ENCODE measurements at regions not wholly inside any gene's neighbourhood (a gene's known extent, or its start where the extent isn't known, plus 50 kb on each side); places are given as distances from the start of the nearest gene placed in this dataset.
A peak's percentile ranks its signal among the peaks of the same experiment; 100 is the strongest.

GRCh38 chr6:14701946-14702345, 543.9 kb upstream of the JARID2 start:
- no peak overlapping the region for H3K27ac ChIP-seq
- intact Hi-C loops (cut with DNase I; ENCODE audit: low total_unique reads) = no loop called here
- H3K36me3 ChIP-seq = no peaks in the 10 kb centered on the region
- H3K27me3 ChIP-seq = no peaks in the 10 kb centered on the region
- TF ChIP-seq CTCF (IDR thresholded peaks at IDR 0.05) (no peak), EP300 (IDR thresholded peaks at IDR 0.05) (no peak), POLR2AphosphoS5 (IDR thresholded peaks at IDR 0.05) (no peak), POLR2A (IDR thresholded peaks at IDR 0.05) (no peak)
- no peak for DNase-seq
- H3K4me3 ChIP-seq = no peak overlapping the region
- H3K9me3 ChIP-seq = no peaks in the 10 kb centered on the region
- 70 to 76% (median 73%) methylated on average over 4 of the region's 4 CpGs for WGBS, 5 donors
- peaks cover 13 to 23% (median 19%) of the 10 kb centered on the region in 4 donors for H3K4me1 ChIP-seq

GRCh38 chr6:14702678-14703077, 543.2 kb upstream of the JARID2 start:
- intact Hi-C loops (cut with DNase I; ENCODE audit: low total_unique reads) = no loop called here
- DNase-seq = no peak
- Histone ChIP-seq H3K27ac (no peak overlapping the region), H3K27me3 (no peaks in the 10 kb centered on the region), H3K4me1 (peaks cover 13 to 28% (median 25%) of the 10 kb centered on the region in 4 donors), H3K36me3 (no peaks in the 10 kb centered on the region), H3K9me3 (no peaks in the 10 kb centered on the region), H3K4me3 (no peak overlapping the region)
- 85 to 96% (median 92%) methylated on average over 5 of the region's 5 CpGs for WGBS, 5 donors
- TF ChIP-seq POLR2AphosphoS5 (IDR thresholded peaks at IDR 0.05) (no peak), POLR2A (IDR thresholded peaks at IDR 0.05) (no peak), EP300 (IDR thresholded peaks at IDR 0.05) (no peak), CTCF (IDR thresholded peaks at IDR 0.05) (no peak)

GRCh38 chr6:14703586-14703985, 542.3 kb upstream of the JARID2 start:
- WGBS, 5 donors = 47 to 67% (median 51%) methylated on average over 5 of the region's 5 CpGs
- H3K4me3 ChIP-seq = no peak overlapping the region

GRCh38 chr6:14704383-14705271, 541.2 kb upstream of the JARID2 start:
- DNase-seq = no peak
- intact Hi-C loops (cut with DNase I; ENCODE audit: low total_unique reads) = no loop called here
- Histone ChIP-seq H3K4me1 (peaks cover 13 to 28% (median 25%) of the 10 kb centered on the region in 4 donors), H3K36me3 (no peaks in the 10 kb centered on the region), H3K27me3 (no peaks in the 10 kb centered on the region), H3K9me3 (no peaks in the 10 kb centered on the region), H3K4me3 (no peak overlapping the region), H3K27ac (peak overlapping the region in 1 of 5 donors; percentile 78)
- 82 to 90% (median 88%) methylated on average over 10 of the region's 10 CpGs for WGBS, 5 donors
- TF ChIP-seq POLR2A (IDR thresholded peaks at IDR 0.05) = no peak
- no peak for TF ChIP-seq EP300 (IDR thresholded peaks at IDR 0.05)
- TF ChIP-seq POLR2AphosphoS5 (IDR thresholded peaks at IDR 0.05) = no peak
- TF ChIP-seq CTCF (IDR thresholded peaks at IDR 0.05) = no peak

More at GRCh38 chr6:14703586-14703985, 542.3 kb upstream of the JARID2 start:
- H3K36me3 ChIP-seq = no peaks in the 10 kb centered on the region
- DNase-seq = no peak
- H3K27me3 ChIP-seq = no peaks in the 10 kb centered on the region
- TF ChIP-seq POLR2A (IDR thresholded peaks at IDR 0.05) (no peak), CTCF (IDR thresholded peaks at IDR 0.05) (no peak), POLR2AphosphoS5 (IDR thresholded peaks at IDR 0.05) (no peak), EP300 (IDR thresholded peaks at IDR 0.05) (no peak)
- peaks cover 13 to 28% (median 25%) of the 10 kb centered on the region in 4 donors for H3K4me1 ChIP-seq
- no peaks in the 10 kb centered on the region for H3K9me3 ChIP-seq
- no peak overlapping the region for H3K27ac ChIP-seq
- intact Hi-C loops (cut with DNase I; ENCODE audit: low total_unique reads) = no loop called here
